Cardiac muscle cell (in vitro differentiated cells and primary cell): ENCODE measurements at regions not wholly inside any gene's neighbourhood (a gene's known extent, or its start where the extent isn't known, plus 50 kb on each side); places are given as distances from the start of the nearest gene placed in this dataset.
"Not testable (repeated sequence)": the region's sequence is repeated elsewhere in the genome, so short reads cannot be mapped to it uniquely, and the experiment has no call there.

Experiments used
- DNase-seq, 2 donors: peaks; one replicate each; pipeline versions ENCODE4 v3.0.0 to v3.0.0-alpha.2; 2010 to 2017; ENCODE audit warnings: low read depth in 1 of 2, low spot score in 1 of 2
- H3K27ac ChIP-seq: fragments of 200-600 bp; sonication (generic); 2 replicates; pipeline ENCODE4 v1.5.1; 2016
- H3K27me3 ChIP-seq: fragments of 200-600 bp; sonication (generic); 2 replicates; pipeline ENCODE4 v1.6.0; 2016; ENCODE audit warnings: control low read depth
- H3K36me3 ChIP-seq: fragments of 200-600 bp; sonication (generic); 2 replicates; pipeline ENCODE4 v1.5.1; 2016; ENCODE audit warnings: control low read depth
- H3K4me1 ChIP-seq: fragments of 200-600 bp; sonication (generic); 2 replicates; pipeline ENCODE4 v1.8.1; 2017; ENCODE audit warnings: low read depth, mild to moderate bottlenecking, mixed run types
- H3K4me3 ChIP-seq: fragments of 200-600 bp; sonication (generic); 2 replicates; pipeline ENCODE4 v1.5.1; 2016; ENCODE audit warnings: mild to moderate bottlenecking
- H3K9me3 ChIP-seq: fragments of 200-600 bp; sonication (generic); 2 replicates; pipeline ENCODE4 v1.5.1; 2017; ENCODE audit warnings: low read depth, mild to moderate bottlenecking, control low read depth

DNA sequence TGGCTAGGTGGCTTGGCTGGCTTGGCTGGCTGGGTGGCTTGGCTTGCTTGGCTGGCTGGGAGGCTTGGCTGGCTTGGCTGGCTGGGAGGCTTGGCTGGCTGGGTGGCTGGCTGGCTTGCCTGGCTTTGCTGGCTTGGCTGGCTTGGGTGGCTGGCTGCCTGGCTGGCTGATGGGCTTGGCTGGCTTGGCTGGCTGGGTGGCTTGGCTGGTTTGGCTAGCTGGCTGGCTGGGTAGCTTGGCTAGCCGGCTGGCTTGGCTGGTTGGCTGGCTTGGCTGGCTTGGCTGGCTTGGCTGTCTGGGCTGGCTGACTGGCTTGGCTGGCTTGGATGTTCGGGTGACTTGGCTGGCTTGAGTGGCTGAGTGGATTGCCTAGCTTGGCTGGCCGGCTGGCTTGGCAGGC, 2829.1 kb downstream of the RPIA start:
- H3K4me3 ChIP-seq, H3K27me3 ChIP-seq, DNase-seq, H3K36me3 ChIP-seq, H3K4me1 ChIP-seq, H3K9me3 ChIP-seq, H3K27ac ChIP-seq: not testable (repeated sequence)

GRCh38 chr2:91520972-91521535, 2829.6 kb downstream of the RPIA start:
- H3K4me3 ChIP-seq, H3K9me3 ChIP-seq, H3K27ac ChIP-seq, H3K36me3 ChIP-seq, H3K27me3 ChIP-seq, H3K4me1 ChIP-seq, DNase-seq: not testable (repeated sequence)

DNA sequence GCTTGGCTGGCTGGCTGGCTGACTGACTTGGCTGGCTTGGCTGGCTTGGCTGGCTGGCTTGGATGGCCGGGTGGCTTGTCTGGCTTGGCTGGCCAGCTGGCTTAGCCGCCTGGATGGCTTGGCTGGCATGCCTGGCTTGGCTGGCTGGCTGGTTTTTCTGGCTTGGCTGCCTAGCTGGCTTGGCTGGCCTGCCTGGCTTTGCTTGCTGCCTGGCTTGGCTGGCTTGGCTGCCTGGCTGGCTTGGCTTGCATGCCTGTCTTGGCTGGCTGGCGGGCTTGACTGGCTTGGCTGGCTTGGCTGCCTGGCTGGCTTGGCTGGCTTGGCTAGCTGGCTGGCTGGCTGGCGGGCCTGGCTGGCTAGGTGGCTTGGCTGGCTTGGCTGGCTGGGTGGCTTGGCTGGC, 2830.5 kb downstream of the RPIA start:
- not testable (repeated sequence) for H3K4me1 ChIP-seq, DNase-seq

DNA sequence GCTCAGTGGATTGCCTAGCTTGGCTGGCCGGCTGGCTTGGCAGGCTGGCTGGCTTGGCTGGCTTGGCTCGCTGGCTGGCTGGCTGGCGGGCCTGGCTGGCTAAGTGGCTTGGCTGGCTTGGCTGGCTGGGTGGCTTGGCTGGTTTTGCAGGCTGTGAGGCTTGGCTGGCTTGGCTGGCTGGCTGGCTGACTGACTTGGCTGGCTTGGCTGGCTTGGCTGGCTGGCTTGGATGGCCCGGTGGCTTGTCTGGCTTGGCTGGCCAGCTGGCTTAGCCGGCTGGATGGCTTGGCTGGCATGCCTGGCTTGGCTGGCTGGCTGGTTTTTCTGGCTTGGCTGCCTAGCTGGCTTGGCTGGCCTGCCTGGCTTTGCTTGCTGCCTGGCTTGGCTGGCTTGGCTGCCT, 2831.4 kb downstream of the RPIA start:
- H3K27ac ChIP-seq, H3K9me3 ChIP-seq, H3K27me3 ChIP-seq, H3K4me1 ChIP-seq, H3K36me3 ChIP-seq, H3K4me3 ChIP-seq, DNase-seq: not testable (repeated sequence)

More for the DNA sequence above, 2830.5 kb downstream of the RPIA start:
- not testable (repeated sequence) for H3K9me3 ChIP-seq, H3K27ac ChIP-seq, H3K36me3 ChIP-seq, H3K4me3 ChIP-seq, H3K27me3 ChIP-seq

GRCh38 chr2:91523751-91524150, 2832.3 kb downstream of the RPIA start:
- not testable (repeated sequence) for DNase-seq, H3K27me3 ChIP-seq, H3K9me3 ChIP-seq, H3K27ac ChIP-seq, H3K4me3 ChIP-seq, H3K4me1 ChIP-seq, H3K36me3 ChIP-seq

GRCh38 chr2:91525587-91525986, 2834.1 kb downstream of the RPIA start:
- H3K27ac ChIP-seq, H3K36me3 ChIP-seq, H3K4me1 ChIP-seq, DNase-seq, H3K4me3 ChIP-seq, H3K9me3 ChIP-seq, H3K27me3 ChIP-seq: not testable (repeated sequence)

- H3K27me3 ChIP-seq, H3K9me3 ChIP-seq, H3K4me3 ChIP-seq, H3K27ac ChIP-seq, H3K4me1 ChIP-seq, H3K36me3 ChIP-seq, DNase-seq: not testable (repeated sequence)
Observed at GRCh38 chr2:91526083-91526482, 2834.6 kb downstream of the RPIA start.

- H3K4me3 ChIP-seq, H3K36me3 ChIP-seq, DNase-seq, H3K4me1 ChIP-seq, H3K27ac ChIP-seq, H3K27me3 ChIP-seq, H3K9me3 ChIP-seq: not testable (repeated sequence)
Observed at GRCh38 chr2:91527056-91527455, 2835.6 kb downstream of the RPIA start.

- not testable (repeated sequence) for H3K36me3 ChIP-seq, H3K4me1 ChIP-seq, H3K4me3 ChIP-seq, H3K27ac ChIP-seq, H3K9me3 ChIP-seq, DNase-seq, H3K27me3 ChIP-seq
Observed at GRCh38 chr2:91527491-91528031, 2836.1 kb downstream of the RPIA start.

DNA sequence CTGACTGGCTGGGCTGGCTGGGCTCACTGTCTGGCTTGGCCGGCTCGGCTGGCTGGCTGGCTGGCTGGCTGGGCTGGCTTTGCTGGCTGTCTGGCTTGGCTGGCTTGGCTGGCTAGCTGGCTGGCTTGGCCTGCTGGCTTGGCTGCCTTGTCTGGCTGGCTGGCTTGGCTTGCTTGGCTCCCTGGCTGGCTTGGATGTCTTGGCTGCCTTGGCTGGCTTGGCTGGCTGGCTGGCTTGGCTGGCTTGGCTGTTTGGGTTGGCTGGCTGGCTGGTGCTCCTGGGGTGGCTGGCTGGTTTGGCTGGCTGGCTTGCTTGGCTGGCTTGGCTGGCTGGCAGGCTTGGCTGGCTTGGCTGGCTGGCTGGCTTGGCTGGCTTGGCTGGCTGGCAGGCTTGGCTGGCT, 2836.9 kb downstream of the RPIA start:
- H3K27ac ChIP-seq, H3K27me3 ChIP-seq, H3K9me3 ChIP-seq, H3K4me1 ChIP-seq, H3K4me3 ChIP-seq, H3K36me3 ChIP-seq, DNase-seq: not testable (repeated sequence)

DNA sequence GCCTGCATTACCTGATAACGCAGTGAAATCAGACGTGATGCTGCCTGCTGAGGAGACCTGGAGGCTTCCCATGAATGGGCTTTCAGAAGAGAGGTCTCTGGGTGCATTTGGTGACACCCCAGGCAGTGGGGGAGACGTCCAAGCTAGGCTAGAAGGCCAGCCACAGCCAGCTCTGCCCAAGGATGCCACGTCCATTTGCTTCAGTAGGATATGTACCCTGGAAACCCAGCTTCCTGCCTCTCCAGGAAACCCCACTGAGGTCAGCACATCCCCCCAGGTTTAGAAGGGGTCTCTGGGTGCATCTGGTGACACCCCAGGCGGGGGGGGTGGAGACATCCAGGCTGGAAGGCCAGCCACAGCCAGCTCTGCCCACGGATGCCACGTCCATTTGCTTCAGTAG, 2844.6 kb downstream of the RPIA start:
- H3K27me3 ChIP-seq, H3K4me1 ChIP-seq, DNase-seq, H3K27ac ChIP-seq, H3K4me3 ChIP-seq, H3K36me3 ChIP-seq, H3K9me3 ChIP-seq: not testable (repeated sequence)

GRCh38 chr2:91536549-91537263, 2845.2 kb downstream of the RPIA start:
- H3K36me3 ChIP-seq, H3K27me3 ChIP-seq, H3K4me3 ChIP-seq, H3K27ac ChIP-seq, H3K9me3 ChIP-seq, DNase-seq, H3K4me1 ChIP-seq: not testable (repeated sequence)

GRCh38 chr2:91549316-91549715, 2857.8 kb downstream of the RPIA start:
- H3K27ac ChIP-seq, DNase-seq, H3K36me3 ChIP-seq, H3K27me3 ChIP-seq, H3K9me3 ChIP-seq, H3K4me3 ChIP-seq, H3K4me1 ChIP-seq: not testable (repeated sequence)

DNA sequence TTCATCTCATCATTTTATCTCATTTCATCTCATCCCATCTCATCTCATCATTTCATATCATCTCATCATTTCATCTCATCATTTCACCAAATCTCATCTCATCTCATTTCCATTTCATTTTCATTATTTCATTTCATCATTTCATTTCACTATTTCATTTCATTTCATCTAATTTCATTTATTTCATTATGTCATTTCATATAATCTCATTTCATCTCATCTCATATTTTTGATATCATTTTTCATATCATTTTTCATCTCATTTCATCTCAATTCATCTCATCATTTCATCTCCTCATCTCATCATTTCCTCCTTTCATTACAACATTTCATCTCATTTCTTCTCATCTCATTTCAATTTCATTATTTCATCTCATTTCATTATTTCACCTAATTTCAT, 2866.8 kb downstream of the RPIA start:
- not testable (repeated sequence) for H3K4me1 ChIP-seq, H3K27ac ChIP-seq, DNase-seq, H3K27me3 ChIP-seq, H3K9me3 ChIP-seq, H3K36me3 ChIP-seq, H3K4me3 ChIP-seq
